ENCODE measurements at regions not wholly inside any gene's neighbourhood (a gene's known extent, or its start where the extent isn't known, plus 50 kb on each side); places are given as distances from the start of the nearest gene placed in this dataset.

DNA sequence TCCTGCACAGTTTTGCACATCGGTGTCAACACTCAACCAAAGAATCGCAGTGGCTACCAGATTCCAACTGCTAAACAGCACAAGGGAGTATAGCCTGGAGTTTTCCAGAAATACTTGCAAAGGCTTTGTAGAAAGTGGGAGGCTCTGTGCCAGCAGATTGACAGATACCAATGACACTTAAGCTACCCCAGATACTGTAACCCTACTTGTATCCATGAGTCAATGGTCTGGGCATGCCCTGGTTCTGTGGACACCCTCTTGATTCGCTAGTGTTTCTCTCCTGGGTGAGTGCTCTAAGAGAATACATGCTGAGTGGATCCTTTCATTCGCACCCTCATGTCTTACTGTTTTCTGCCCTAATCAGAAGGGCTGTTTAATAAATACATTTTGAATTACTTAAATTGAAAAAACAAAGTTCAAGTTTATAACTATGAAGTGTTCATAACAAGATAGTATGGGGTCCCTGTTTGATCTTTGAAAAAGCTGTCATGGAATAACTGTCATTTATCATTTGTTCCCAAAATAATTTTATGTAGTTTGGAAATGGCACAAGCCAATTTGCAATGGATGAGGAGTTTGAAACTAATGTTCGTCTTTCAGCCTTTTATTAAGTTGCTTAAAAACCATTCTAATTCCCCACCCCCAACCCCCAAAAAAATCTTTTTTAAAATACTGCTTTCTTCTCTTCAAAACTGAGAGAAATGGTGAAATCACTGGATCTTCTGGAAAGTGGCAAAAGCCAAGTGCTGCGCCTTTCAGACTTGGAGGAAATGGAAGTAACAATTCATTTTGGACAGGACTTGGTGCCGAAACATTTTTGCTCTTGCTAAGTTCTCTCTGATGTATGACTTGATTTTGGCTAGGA, 600.5 kb upstream of the TENM4 start:
- H3K4me1 ChIP-seq (ENCODE audit: control insufficient read depth, insufficient read depth, low read length): peaks cover 13% of the 10 kb centered on the region
- TF ChIP-seq, protein P1, sequence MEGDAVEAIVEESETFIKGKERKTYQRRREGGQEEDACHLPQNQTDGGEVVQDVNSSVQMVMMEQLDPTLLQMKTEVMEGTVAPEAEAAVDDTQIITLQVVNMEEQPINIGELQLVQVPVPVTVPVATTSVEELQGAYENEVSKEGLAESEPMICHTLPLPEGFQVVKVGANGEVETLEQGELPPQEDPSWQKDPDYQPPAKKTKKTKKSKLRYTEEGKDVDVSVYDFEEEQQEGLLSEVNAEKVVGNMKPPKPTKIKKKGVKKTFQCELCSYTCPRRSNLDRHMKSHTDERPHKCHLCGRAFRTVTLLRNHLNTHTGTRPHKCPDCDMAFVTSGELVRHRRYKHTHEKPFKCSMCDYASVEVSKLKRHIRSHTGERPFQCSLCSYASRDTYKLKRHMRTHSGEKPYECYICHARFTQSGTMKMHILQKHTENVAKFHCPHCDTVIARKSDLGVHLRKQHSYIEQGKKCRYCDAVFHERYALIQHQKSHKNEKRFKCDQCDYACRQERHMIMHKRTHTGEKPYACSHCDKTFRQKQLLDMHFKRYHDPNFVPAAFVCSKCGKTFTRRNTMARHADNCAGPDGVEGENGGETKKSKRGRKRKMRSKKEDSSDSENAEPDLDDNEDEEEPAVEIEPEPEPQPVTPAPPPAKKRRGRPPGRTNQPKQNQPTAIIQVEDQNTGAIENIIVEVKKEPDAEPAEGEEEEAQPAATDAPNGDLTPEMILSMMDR (conservative IDR thresholded peaks at IDR 0.05): no peak
- 95 to 100% methylated on average over 5 to 6 of the region's 7 CpGs for WGBS, 2 experiments (ENCODE audit: insufficient coverage in 1 of 2, insufficient read length in 1 of 2)
- no peaks in the 10 kb centered on the region for H3K27me3 ChIP-seq (ENCODE audit: control insufficient read depth, insufficient read depth, low read length, poor library complexity, severe bottlenecking)
- no peaks in the 10 kb centered on the region for H3K36me3 ChIP-seq (ENCODE audit: control insufficient read depth, insufficient read depth, low read length)
- no peaks in the 10 kb centered on the region for H3K9me3 ChIP-seq (ENCODE audit: control insufficient read depth, low read length)
- DNase-seq: no peak
- H3K27ac ChIP-seq (ENCODE audit: low read depth, low read length): no peak overlapping the region
- H3K9me3 Mint-ChIP-seq: no peaks in the 10 kb centered on the region
- H3K4me3 Mint-ChIP-seq: no peak overlapping the region
- H3K27me3 Mint-ChIP-seq (ENCODE audit: insufficient read depth): peaks cover 6% of the 10 kb centered on the region
- H3K4me3 ChIP-seq (ENCODE audit: low read length): no peak overlapping the region
- H3K9ac ChIP-seq (ENCODE audit: extremely low read depth, low read length, poor library complexity, severe bottlenecking): no peak overlapping the region
- H3K36me3 Mint-ChIP-seq (ENCODE audit: low read depth): no peaks in the 10 kb centered on the region
- peaks cover 23% of the 10 kb centered on the region for H3K4me1 Mint-ChIP-seq
- no peak overlapping the region for H3K27ac Mint-ChIP-seq

DNA sequence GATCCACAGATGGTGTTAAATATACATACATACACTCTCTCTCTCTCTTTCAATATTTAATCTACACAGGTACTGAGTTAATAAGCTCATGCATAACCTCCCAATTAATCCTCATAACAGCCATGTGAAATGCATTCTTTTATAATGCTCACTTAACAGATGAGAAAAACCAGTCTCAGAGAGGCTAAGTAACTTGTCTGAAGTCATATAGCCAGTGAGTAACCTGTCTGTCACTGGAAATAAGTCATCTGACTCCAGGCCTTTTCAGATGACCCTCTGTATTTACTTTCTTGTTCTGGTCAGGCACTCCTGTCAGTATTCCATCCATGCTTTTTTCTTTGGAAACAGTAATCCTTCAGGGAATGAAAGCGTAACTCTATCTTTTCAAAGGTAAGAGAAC, 594.0 kb upstream of the TENM4 start:
- no peaks in the 10 kb centered on the region for H3K9me3 ChIP-seq (ENCODE audit: control insufficient read depth, low read length)
- Mint-ChIP-seq H3K27ac (no peak overlapping the region), H3K4me1 (peaks cover 35% of the 10 kb centered on the region), H3K9me3 (no peaks in the 10 kb centered on the region), H3K27me3 (ENCODE audit: insufficient read depth) (peaks cover 5% of the 10 kb centered on the region), H3K36me3 (ENCODE audit: low read depth) (no peaks in the 10 kb centered on the region), H3K4me3 (no peak overlapping the region)
- no peak overlapping the region for H3K4me3 ChIP-seq (ENCODE audit: low read length)
- H3K27ac ChIP-seq (ENCODE audit: low read depth, low read length): no peak overlapping the region
- peaks cover 9% of the 10 kb centered on the region for H3K27me3 ChIP-seq (ENCODE audit: control insufficient read depth, insufficient read depth, low read length, poor library complexity, severe bottlenecking)
- H3K9ac ChIP-seq (ENCODE audit: extremely low read depth, low read length, poor library complexity, severe bottlenecking): no peak overlapping the region
- WGBS, 2 experiments (ENCODE audit: insufficient coverage in 1 of 2, insufficient read length in 1 of 2): 83 to 84% methylated on average over 1 of the region's 1 CpG
- DNase-seq: no peak
- H3K36me3 ChIP-seq (ENCODE audit: control insufficient read depth, insufficient read depth, low read length): no peaks in the 10 kb centered on the region
- peaks cover 11% of the 10 kb centered on the region for H3K4me1 ChIP-seq (ENCODE audit: control insufficient read depth, insufficient read depth, low read length)
- TF ChIP-seq, protein P1 (conservative IDR thresholded peaks at IDR 0.05): no peak

DNA sequence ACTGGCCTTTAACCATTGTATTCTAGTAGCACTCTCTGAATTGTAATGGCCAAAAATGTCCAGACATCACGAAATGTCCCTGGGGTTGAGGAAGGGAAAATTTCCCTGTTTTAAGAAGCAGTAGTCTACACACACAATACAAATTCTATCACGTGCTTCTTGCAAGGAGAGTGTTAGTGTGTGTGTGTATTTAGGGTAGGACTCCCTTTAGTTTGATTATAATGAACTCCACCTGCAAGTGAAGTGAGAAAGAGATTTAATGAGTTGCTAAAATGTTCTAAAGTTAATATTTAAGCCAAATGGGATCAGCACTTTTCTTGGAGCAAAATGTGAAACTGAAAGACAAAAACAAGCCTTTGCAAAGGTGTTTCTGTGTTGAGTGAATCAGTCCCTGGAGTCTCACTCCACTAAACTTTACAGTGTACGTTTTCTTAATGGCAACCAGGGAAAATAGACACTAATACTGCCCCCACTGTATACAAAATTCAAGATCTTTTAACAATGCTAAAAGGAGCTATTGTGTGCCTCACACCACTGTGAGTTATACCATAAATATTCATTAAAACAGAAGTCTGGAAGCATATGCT, 590.3 kb upstream of the TENM4 start:
- H3K36me3 Mint-ChIP-seq (ENCODE audit: low read depth): no peaks in the 10 kb centered on the region
- H3K27ac ChIP-seq (ENCODE audit: low read depth, low read length): no peak overlapping the region
- H3K9ac ChIP-seq (ENCODE audit: extremely low read depth, low read length, poor library complexity, severe bottlenecking): no peak overlapping the region
- H3K9me3 ChIP-seq (ENCODE audit: control insufficient read depth, low read length): peaks cover 2% of the 10 kb centered on the region
- no peaks in the 10 kb centered on the region for H3K9me3 Mint-ChIP-seq
- 90 to 100% methylated on average over 2 of the region's 3 CpGs for WGBS, 2 experiments (ENCODE audit: insufficient coverage in 1 of 2, insufficient read length in 1 of 2)
- H3K27me3 ChIP-seq (ENCODE audit: control insufficient read depth, insufficient read depth, low read length, poor library complexity, severe bottlenecking): peaks cover 14% of the 10 kb centered on the region
- H3K27ac Mint-ChIP-seq: no peak overlapping the region
- TF ChIP-seq, protein P1 (conservative IDR thresholded peaks at IDR 0.05): no peak
- H3K4me1 Mint-ChIP-seq: peaks cover 22% of the 10 kb centered on the region
- peaks cover 5% of the 10 kb centered on the region for H3K4me1 ChIP-seq (ENCODE audit: control insufficient read depth, insufficient read depth, low read length)
- no peaks in the 10 kb centered on the region for H3K36me3 ChIP-seq (ENCODE audit: control insufficient read depth, insufficient read depth, low read length)
- no peak overlapping the region for H3K4me3 ChIP-seq (ENCODE audit: low read length)
- no peak overlapping the region for H3K4me3 Mint-ChIP-seq
- DNase-seq: no peak
- H3K27me3 Mint-ChIP-seq (ENCODE audit: insufficient read depth): peaks cover 22% of the 10 kb centered on the region

All from endodermal cell (in vitro differentiated cells).